HEK293T (cell line): ENCODE measurements at regions not wholly inside any gene's neighbourhood (a gene's known extent, or its start where the extent isn't known, plus 50 kb on each side); places are given as distances from the start of the nearest gene placed in this dataset.

Experiments
- FOXA1 ChIP-seq: fragments of 450-650 bp; IDR thresholded peaks from 2 replicates; pipeline ENCODE4 v1.6.1; 2016; ENCODE audit warnings: mild to moderate bottlenecking
- TARDBP ChIP-seq: fragments of 450-650 bp; IDR thresholded peaks from 2 replicates; pipeline ENCODE4 v1.6.1; 2016

GRCh38 chr12:90209029-90209428 is 500.4 kb upstream of the ATP2B1 start:
- TF ChIP-seq TARDBP (no peak), FOXA1 (no peak)
